Stimulated activated CD4-positive, alpha-beta T cell treated with anti-CD3 and anti-CD28 coated beads, TNF-alpha, amount 100 ng/mL, for 48 hours (primary cell): ENCODE measurements at regions not wholly inside any gene's neighbourhood (a gene's known extent, or its start where the extent isn't known, plus 50 kb on each side); places are given as distances from the start of the nearest gene placed in this dataset.

ENCODE experiments used
- DNase-seq, 3 donors: peaks; one replicate each; pipeline ENCODE4 v3.0.0-alpha.2; 2020; ENCODE audit warnings: low read depth in 3 of 3

- DNase-seq, result no peak
These were observed 51.7 kb upstream of the RTL1 start for GRCh38 chr14:100955201-100955600.

- DNase-seq, result no peak
These were observed 59.0 kb upstream of the RTL1 start for GRCh38 chr14:100962494-100962893.

- DNase-seq, result no peak
These were observed 61.8 kb upstream of the RTL1 start for GRCh38 chr14:100965296-100965695.

GRCh38 chr14:100967178-100967577, 63.7 kb upstream of the RTL1 start:
- no peak for DNase-seq

GRCh38 chr14:100967930-100968329, 64.4 kb upstream of the RTL1 start:
- no peak for DNase-seq

GRCh38 chr14:100972118-100972897, 68.8 kb upstream of the RTL1 start:
- no peak for DNase-seq

GRCh38 chr14:100975671-100976070, 72.1 kb upstream of the RTL1 start:
- no peak for DNase-seq

GRCh38 chr14:100979079-100979478, 75.6 kb upstream of the RTL1 start:
- DNase-seq, result no peak

GRCh38 chr14:100979780-100980179, 76.3 kb upstream of the RTL1 start:
- DNase-seq, result no peak

- no peak for DNase-seq
These were observed 77.3 kb upstream of the RTL1 start for GRCh38 chr14:100980823-100981222.

GRCh38 chr14:100981809-100982208, 78.3 kb upstream of the RTL1 start:
- no peak for DNase-seq

- no peak for DNase-seq
These were observed 78.8 kb upstream of the RTL1 start for GRCh38 chr14:100982353-100982752.

- no peak for DNase-seq
These were observed 79.2 kb upstream of the RTL1 start for GRCh38 chr14:100982762-100983161.

GRCh38 chr14:100983710-100984109, 80.2 kb upstream of the RTL1 start:
- DNase-seq, result no peak

GRCh38 chr14:100988011-100988410, 84.5 kb upstream of the RTL1 start:
- no peak for DNase-seq

GRCh38 chr14:100988411-100988900, 84.9 kb upstream of the RTL1 start:
- DNase-seq, result no peak

- no peak for DNase-seq
These were observed 85.4 kb upstream of the RTL1 start for GRCh38 chr14:100988956-100989355.

GRCh38 chr14:100989924-100990323, 86.4 kb upstream of the RTL1 start:
- no peak for DNase-seq

GRCh38 chr14:100994082-100994481, 90.6 kb upstream of the RTL1 start:
- no peak for DNase-seq

- DNase-seq, result no peak
These were observed 91.3 kb upstream of the RTL1 start for GRCh38 chr14:100994756-100995330.

GRCh38 chr14:101000711-101001250, 97.3 kb upstream of the RTL1 start:
- no peak for DNase-seq

GRCh38 chr14:101001311-101002069, 98.0 kb upstream of the RTL1 start:
- DNase-seq, result no peak
